GM08714 (cell line): ENCODE measurements at regions not wholly inside any gene's neighbourhood (a gene's known extent, or its start where the extent isn't known, plus 50 kb on each side); places are given as distances from the start of the nearest gene placed in this dataset.

Experiments used
- H3K4me3 ChIP-seq: fragments of 200-500 bp; sonication (Bioruptor generic); 2 replicates; pipeline ENCODE4 v1.5.1; 2014; ENCODE audit warnings: mild to moderate bottlenecking, low read length, inconsistent platforms
- ZNF274 ChIP-seq: IDR thresholded peaks from 2 replicates; pipeline ENCODE4 v1.6.1; 2012; ENCODE audit warnings: mild to moderate bottlenecking, low read depth, low read length

GRCh38 chr12:16719713-16720416 lies 113.9 kb upstream of the LMO3 start:
- H3K4me3 ChIP-seq = no peak overlapping the region

GRCh38 chr12:16716928-16717327 lies 111.0 kb upstream of the LMO3 start:
- no peak for TF ChIP-seq ZNF274
- no peak overlapping the region for H3K4me3 ChIP-seq

More at GRCh38 chr12:16719713-16720416, 113.9 kb upstream of the LMO3 start:
- no peak for TF ChIP-seq ZNF274

DNA sequence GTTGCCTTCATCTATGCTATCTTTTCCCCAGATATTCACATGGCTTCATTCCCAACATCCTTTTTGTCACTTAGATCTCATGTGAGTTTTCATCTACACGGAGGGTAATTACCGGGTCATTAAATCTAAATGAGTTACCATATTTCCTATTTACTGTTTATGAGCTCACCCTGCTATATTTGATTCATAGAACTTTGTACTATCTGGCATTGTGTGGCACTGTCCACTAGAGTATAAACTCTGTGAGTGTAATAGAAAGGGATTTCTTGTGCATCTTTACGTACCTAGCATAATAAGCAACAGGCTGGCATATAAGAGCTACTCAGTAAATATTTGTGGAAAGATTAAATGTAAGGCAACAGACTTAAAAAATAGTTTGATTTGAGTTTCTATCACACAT lies 86.1 kb upstream of the LMO3 start:
- no peak for TF ChIP-seq ZNF274
- no peak overlapping the region for H3K4me3 ChIP-seq

GRCh38 chr12:16691624-16692023 lies 85.7 kb upstream of the LMO3 start:
- TF ChIP-seq ZNF274 = no peak
- no peak overlapping the region for H3K4me3 ChIP-seq

DNA sequence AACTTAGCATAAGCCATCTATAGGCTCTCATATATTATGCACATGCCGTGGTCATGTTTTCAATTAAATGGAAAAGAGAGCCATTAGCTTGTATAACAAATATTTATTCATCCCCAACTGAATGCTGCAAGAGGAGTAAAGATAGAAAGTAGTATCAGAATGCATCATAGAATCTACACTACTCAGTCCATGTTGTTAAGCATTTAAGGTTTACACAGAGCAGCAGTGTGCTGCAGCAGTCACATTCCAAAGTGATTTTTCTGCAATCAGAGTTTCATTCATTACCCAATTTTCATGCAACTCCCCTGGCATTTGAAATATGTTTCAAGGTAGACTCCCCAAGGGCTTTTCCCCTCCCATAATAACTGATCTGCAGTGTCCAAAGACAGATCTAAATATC lies 82.2 kb upstream of the LMO3 start:
- H3K4me3 ChIP-seq = no peak overlapping the region
- no peak for TF ChIP-seq ZNF274

GRCh38 chr12:16685107-16685506 lies 79.1 kb upstream of the LMO3 start:
- no peak for TF ChIP-seq ZNF274
- no peak overlapping the region for H3K4me3 ChIP-seq

DNA sequence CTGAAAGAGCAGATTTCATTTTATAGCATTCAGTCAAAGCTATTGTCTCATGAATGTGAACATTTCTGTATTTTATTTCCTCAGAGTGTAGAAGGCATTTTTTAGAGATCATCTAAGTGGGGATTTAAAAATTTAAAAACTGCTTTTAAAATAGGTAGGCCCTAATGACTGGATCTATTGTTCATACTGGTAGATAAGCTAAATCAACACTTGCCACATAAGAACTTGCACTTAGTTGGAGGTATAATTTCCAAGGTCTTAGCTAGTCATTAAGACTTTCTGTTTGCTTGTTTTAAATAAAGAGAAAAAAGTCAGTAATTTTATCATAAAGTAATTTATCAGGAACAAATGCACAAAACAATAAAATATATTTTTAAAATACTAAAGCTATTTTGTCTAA lies 75.2 kb upstream of the LMO3 start:
- TF ChIP-seq ZNF274 = no peak
- H3K4me3 ChIP-seq = no peak overlapping the region

- no peak overlapping the region for H3K4me3 ChIP-seq
- TF ChIP-seq ZNF274 = no peak
Observed at GRCh38 chr12:16675438-16675837, 69.5 kb upstream of the LMO3 start.

- H3K4me3 ChIP-seq = no peak overlapping the region
Observed at GRCh38 chr12:16674885-16675284, 68.9 kb upstream of the LMO3 start.

DNA sequence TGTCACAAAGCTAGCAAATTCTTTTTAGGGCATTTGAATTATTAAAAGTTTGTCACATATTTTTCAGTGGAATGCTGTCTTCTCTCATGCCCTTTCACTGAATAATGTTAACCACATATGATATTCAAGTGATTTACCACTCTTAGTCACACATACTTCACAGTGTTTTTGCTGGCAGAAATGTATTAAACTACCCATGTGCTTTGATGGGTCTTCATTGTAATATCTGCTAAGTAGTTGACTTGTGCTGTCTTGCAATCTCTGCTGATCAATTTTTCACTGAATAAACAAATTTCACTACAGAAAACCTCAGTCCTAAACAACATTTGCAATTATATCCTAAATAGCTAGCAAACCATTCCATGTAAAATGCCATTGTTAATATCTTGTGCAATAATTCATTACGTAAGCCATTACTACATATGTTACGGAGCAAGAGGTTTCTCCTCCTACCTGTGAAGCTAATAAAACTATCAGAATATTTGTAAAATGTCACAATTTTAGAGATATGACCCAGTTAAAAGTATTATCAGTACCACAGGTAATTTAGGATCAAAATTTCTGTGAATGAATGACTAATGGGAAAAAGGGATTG lies 64.6 kb upstream of the LMO3 start:
- H3K4me3 ChIP-seq = no peak overlapping the region
- no peak for TF ChIP-seq ZNF274

More at GRCh38 chr12:16674885-16675284, 68.9 kb upstream of the LMO3 start:
- TF ChIP-seq ZNF274 = no peak

DNA sequence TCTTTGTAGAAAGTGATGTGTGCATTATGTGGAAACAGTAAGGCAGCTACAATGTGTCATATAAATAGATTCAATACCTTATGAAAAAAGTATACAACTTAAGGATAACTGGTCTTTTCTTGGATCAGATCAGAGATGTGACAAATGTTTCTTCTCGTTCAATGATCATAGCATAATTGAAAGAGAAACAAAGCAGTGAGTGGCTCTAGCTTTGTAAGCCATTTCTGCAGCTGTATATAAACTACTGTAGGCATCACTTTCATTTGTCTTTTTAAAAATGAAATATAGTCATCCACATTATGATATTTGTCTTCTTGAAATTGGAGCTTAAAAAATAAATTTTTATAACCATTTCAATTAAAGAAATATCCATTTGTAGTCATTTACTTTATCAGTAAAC lies 63.8 kb upstream of the LMO3 start:
- no peak overlapping the region for H3K4me3 ChIP-seq
- no peak for TF ChIP-seq ZNF274

GRCh38 chr12:16668198-16668597 lies 62.2 kb upstream of the LMO3 start:
- no peak overlapping the region for H3K4me3 ChIP-seq
- no peak for TF ChIP-seq ZNF274

GRCh38 chr12:16658699-16659098 lies 52.7 kb upstream of the LMO3 start:
- TF ChIP-seq ZNF274 = no peak
- no peak overlapping the region for H3K4me3 ChIP-seq
